ENCODE measurements at regions not wholly inside any gene's neighbourhood (a gene's known extent, or its start where the extent isn't known, plus 50 kb on each side); places are given as distances from the start of the nearest gene placed in this dataset.

DNA sequence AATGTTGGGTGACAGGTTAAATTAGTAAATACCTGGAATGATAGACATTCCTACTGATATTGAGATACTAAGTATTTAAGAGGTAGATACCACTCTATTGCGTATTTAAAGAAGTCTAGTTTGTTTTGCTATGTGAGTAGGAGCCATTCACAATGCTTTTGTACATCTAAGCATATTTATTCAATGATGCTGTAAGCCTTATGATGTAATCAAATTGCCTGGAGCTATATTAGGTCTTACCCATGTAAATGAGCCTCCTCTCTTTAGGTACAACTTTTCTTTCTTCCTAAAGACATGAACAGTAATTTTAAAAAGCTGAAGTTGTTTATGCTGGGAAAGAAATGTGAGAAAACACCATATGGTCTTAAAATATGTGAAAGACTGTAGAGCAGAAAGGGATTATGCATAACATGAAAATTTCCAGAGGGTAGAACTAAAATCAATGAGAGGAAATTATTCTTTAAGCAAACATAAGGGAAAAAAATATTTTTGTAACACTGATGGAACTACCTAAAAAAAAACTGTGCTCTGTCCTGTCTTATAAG is 526.7 kb downstream of the EPHA7 start:
- Mint-ChIP-seq H3K36me3 (ENCODE audit: insufficient read depth) (no peaks in the 10 kb centered on the region), H3K27me3 (no peaks in the 10 kb centered on the region), H3K4me3 (no peak overlapping the region), H3K27ac (no peak overlapping the region), H3K9me3 (peaks cover 2 to 7% of the 10 kb centered on the region in 2 donors), H3K4me1 (ENCODE audit: low read depth in 2 of 2) (no peaks in the 10 kb centered on the region)
- DNase-seq = no peak
- no peak for ATAC-seq (replicated peaks)

DNA sequence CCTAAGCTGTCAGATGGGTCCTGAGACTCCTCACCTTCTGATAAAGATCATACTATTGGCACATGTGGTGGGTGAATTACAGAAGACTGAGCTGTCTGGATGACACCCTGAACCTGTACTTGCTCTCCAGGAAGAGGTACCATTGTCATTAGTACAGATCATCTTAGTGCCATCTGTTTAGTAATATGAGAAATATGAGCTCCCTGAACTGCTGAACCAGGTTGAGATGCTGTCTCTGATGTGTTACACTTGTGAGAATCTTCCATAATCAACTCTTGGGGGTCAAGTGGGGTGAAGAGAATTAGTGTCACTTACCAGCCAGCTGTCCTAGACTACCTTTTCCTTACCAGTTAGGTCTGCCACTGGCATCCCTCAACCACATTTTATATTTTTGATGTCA is 531.0 kb downstream of the EPHA7 start:
- H3K4me3 Mint-ChIP-seq = no peak overlapping the region
- H3K27ac Mint-ChIP-seq = no peak overlapping the region
- peaks cover 6 to 15% of the 10 kb centered on the region in 2 donors for H3K9me3 Mint-ChIP-seq

DNA sequence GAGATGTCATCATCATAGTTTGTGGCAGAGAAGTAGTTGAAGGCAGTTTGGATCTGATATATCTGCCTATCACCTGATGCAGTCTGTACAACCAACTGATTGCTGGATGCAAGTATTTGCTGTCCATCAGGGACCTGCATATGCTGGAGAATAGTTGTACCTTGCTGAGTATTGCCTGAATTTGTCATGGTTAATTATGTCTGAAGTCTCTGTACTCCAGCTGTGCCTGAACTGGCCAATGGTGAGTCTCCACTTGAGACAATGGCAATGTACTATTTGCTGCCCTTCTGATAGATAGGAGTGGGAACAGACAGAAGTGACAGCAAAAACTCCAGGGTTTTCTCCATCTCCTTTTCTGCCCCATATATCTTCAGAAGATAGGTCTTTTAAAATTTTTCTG is 531.5 kb downstream of the EPHA7 start:
- ATAC-seq (replicated peaks) = no peak
- Mint-ChIP-seq H3K27me3 (no peaks in the 10 kb centered on the region), H3K4me3 (no peak overlapping the region), H3K9me3 (peaks cover 8 to 17% of the 10 kb centered on the region in 2 donors), H3K4me1 (ENCODE audit: low read depth in 2 of 2) (no peaks in the 10 kb centered on the region), H3K27ac (no peak overlapping the region), H3K36me3 (ENCODE audit: insufficient read depth) (no peaks in the 10 kb centered on the region)
- no peak for DNase-seq

More for the DNA sequence above, 531.0 kb downstream of the EPHA7 start:
- DNase-seq (no peak), ATAC-seq (replicated peaks) (no peak)
- H3K36me3 Mint-ChIP-seq (ENCODE audit: insufficient read depth) = no peaks in the 10 kb centered on the region
- H3K27me3 Mint-ChIP-seq = no peaks in the 10 kb centered on the region
- no peaks in the 10 kb centered on the region for H3K4me1 Mint-ChIP-seq (ENCODE audit: low read depth in 2 of 2)

DNA sequence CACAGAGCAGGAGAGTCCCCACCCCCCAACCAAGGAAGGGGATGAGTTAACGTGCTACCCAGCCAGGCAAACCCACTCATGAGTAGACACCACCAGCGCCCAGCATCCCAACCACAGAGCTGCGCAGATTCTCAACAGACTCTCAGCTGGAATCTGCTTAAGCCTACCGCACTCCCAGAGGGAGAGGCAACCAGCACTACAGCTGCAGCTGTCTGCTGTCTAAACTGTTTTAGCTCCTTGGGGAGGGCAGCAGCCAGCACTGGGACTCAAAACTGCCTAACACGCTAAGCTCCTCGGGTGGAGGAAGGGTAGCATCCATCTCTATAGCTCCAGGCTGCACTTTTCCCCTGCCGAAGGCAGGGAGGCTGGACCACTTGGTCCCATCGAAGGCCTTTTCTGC is 539.8 kb downstream of the EPHA7 start:
- H3K4me1 Mint-ChIP-seq (ENCODE audit: low read depth in 2 of 2) = no peaks in the 10 kb centered on the region
- no peak for ATAC-seq (replicated peaks)
- H3K4me3 Mint-ChIP-seq = no peak overlapping the region
- H3K27me3 Mint-ChIP-seq = no peaks in the 10 kb centered on the region
- no peak for DNase-seq
- no peaks in the 10 kb centered on the region for H3K36me3 Mint-ChIP-seq (ENCODE audit: insufficient read depth)
- no peak overlapping the region for H3K27ac Mint-ChIP-seq
- H3K9me3 Mint-ChIP-seq = peaks cover 14 to 37% of the 10 kb centered on the region in 2 donors

DNA sequence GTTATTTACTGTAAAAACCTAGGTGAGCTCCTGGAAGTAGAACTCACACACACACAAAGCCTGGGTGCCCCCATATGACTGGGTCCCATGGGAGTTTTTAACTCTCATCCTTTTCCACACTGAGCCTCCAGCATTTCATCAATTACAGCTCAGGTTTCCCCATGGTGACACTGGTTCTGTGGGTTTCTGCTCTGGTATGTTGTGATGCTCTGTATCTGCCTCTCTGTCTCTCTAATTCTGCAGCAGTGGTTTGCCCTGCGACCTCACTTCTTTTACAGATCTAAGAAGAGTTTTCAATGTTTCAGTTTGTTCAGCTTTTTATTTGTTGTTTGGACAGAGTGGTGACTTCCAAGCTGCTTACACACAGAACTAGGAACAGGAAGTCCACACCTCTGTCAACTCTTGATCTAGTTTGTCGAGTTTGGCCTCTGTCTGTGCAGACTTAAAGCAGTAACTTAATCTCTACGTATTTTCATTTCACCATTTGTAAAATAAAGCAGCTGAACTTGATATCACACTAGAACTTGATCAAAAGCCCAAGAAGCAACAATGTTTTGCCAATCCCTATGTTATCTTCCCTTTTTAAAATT is 554.3 kb downstream of the EPHA7 start:
- H3K27me3 Mint-ChIP-seq = no peaks in the 10 kb centered on the region
- DNase-seq (no peak), ATAC-seq (replicated peaks) (no peak)
- H3K36me3 Mint-ChIP-seq (ENCODE audit: insufficient read depth) = no peaks in the 10 kb centered on the region
- H3K27ac Mint-ChIP-seq = no peak overlapping the region
- H3K4me3 Mint-ChIP-seq = no peak overlapping the region
- peaks cover 6 to 16% of the 10 kb centered on the region in 2 donors for H3K9me3 Mint-ChIP-seq
- no peaks in the 10 kb centered on the region for H3K4me1 Mint-ChIP-seq (ENCODE audit: low read depth in 2 of 2)

DNA sequence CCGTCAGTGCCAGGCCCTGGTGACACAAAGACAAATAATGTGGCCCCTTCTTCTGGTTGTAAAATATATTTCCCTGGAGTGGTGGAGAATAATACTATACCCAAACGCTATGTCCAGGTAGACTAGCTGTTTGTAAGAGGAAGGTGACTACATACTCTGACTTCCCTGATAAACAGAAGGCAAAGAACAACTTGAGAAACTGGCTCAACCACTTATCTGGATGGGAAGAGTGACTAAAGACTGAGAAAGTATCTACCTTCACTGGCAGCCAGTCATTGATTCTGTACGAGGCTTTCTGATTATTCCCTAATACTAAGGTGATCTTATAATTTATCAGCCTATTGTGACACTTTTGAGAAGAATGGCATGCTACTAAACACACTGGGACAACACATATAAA is 569.7 kb downstream of the EPHA7 start:
- DNase-seq (no peak), ATAC-seq (replicated peaks) (no peak)
- Mint-ChIP-seq H3K9me3 (peaks cover 14 to 29% of the 10 kb centered on the region in 2 donors), H3K4me1 (ENCODE audit: low read depth in 2 of 2) (no peaks in the 10 kb centered on the region), H3K27ac (no peak overlapping the region), H3K36me3 (ENCODE audit: insufficient read depth) (no peaks in the 10 kb centered on the region), H3K27me3 (no peaks in the 10 kb centered on the region), H3K4me3 (no peak overlapping the region)

DNA sequence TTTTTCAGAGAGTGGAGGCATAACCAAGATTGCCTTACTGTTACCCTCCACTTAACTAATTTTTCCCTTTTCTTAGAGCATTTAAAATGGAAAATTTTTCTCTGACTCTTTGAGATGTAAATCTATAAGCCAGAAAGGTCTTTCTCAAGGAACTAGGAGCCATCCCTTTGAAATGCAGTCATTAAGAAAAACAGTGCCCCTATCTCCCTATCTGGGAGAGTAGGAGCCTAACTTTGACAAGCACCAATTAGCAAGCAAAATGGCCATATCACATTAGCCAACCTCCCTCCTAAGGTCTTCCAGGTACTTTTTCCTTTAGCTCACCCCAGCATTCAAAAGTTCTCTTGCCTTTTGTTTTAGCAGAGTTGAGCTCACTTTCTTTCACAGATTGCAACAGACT is 570.5 kb downstream of the EPHA7 start:
- Mint-ChIP-seq H3K9me3 (peaks cover 14 to 29% of the 10 kb centered on the region in 2 donors), H3K27ac (no peak overlapping the region), H3K4me1 (ENCODE audit: low read depth in 2 of 2) (no peaks in the 10 kb centered on the region), H3K4me3 (no peak overlapping the region), H3K36me3 (ENCODE audit: insufficient read depth) (no peaks in the 10 kb centered on the region), H3K27me3 (no peaks in the 10 kb centered on the region)
- no peak for ATAC-seq (replicated peaks)
- DNase-seq = no peak

DNA sequence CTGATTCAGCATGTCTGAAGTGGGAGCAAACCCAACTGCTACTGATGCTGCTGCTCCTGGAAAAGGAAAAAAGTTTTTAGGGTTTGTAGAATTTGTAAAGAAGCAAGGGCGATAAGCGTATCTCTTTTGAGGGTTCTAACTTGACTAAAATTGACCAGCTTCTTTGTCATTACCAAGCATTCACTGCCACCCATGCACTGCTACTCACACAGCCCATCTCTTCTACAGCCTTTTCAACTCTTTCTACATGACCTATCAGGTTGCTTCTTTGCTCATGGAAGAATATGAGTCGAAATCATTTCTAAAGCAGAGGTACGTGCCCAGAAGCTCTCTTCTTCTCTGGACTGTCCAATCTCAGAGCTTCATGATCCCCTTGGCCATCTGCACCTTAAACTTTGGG is 570.9 kb downstream of the EPHA7 start:
- Mint-ChIP-seq H3K36me3 (ENCODE audit: insufficient read depth) (no peaks in the 10 kb centered on the region), H3K9me3 (peaks cover 14 to 31% of the 10 kb centered on the region in 2 donors)
- DNase-seq = no peak

DNA sequence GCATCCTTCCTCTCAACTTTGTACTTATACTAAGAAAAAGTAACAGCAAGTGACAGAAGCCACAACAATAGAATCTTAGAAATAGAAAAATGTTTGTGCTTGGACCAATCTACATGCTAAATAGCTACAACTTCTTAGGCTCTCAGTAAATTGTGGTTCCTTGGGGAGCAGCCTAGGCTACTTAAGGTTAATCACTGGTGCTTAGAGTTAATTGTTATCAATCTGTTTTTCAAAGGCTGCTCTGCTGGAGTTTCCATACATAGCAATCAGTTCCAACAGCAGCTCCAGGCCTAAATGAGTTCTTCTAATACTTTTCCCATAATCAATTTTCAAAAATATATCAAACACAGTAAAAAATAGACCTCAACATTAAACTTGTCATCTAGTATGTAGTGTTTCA is 571.4 kb downstream of the EPHA7 start:
- DNase-seq (no peak), ATAC-seq (replicated peaks) (no peak)
- H3K27me3 Mint-ChIP-seq = no peaks in the 10 kb centered on the region
- no peak overlapping the region for H3K27ac Mint-ChIP-seq
- no peaks in the 10 kb centered on the region for H3K36me3 Mint-ChIP-seq (ENCODE audit: insufficient read depth)
- H3K4me3 Mint-ChIP-seq = no peak overlapping the region
- H3K9me3 Mint-ChIP-seq = peaks cover 16 to 36% of the 10 kb centered on the region in 2 donors
- no peaks in the 10 kb centered on the region for H3K4me1 Mint-ChIP-seq (ENCODE audit: low read depth in 2 of 2)

More for the DNA sequence above, 570.9 kb downstream of the EPHA7 start:
- Mint-ChIP-seq H3K27ac (no peak overlapping the region), H3K27me3 (no peaks in the 10 kb centered on the region), H3K4me1 (ENCODE audit: low read depth in 2 of 2) (no peaks in the 10 kb centered on the region), H3K4me3 (no peak overlapping the region)
- no peak for ATAC-seq (replicated peaks)

DNA sequence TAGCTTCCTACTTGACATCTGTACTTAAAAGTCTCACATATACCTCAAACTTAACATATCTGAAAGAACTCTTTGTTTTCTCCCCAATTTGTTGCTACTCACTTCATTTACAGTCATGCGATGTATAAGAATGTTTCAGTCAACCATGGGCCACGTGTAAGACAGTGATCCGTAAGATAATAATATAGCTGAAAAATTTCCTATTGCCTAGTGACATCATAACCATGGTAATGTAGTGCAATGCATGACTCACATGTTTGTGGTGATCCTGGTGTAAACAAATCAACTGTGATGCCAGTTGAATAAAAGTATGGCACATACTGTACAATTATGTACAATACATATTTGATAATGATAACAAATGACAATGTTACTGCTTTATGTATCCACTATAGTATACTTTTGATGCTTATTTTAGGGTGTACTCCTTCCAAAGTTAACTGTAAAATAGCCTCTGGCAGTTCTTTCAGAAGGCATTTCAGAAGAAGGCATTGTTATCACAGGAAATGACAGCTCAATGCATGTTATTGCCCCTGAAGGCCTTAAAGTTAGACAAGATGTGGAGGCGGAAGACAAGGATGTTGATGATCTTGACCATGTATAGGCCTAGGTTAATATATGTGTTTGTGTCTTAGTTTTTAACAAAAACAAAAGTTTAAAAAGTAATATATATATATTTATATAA is 579.0 kb downstream of the EPHA7 start:
- ATAC-seq (replicated peaks) = no peak
- DNase-seq = no peak
- H3K27me3 Mint-ChIP-seq = no peaks in the 10 kb centered on the region
- H3K9me3 Mint-ChIP-seq = peaks cover 7% of the 10 kb centered on the region in 2 donors
- H3K36me3 Mint-ChIP-seq (ENCODE audit: insufficient read depth) = no peaks in the 10 kb centered on the region
- H3K4me1 Mint-ChIP-seq (ENCODE audit: low read depth in 2 of 2) = no peaks in the 10 kb centered on the region
- no peak overlapping the region for H3K4me3 Mint-ChIP-seq
- no peak overlapping the region for H3K27ac Mint-ChIP-seq

DNA sequence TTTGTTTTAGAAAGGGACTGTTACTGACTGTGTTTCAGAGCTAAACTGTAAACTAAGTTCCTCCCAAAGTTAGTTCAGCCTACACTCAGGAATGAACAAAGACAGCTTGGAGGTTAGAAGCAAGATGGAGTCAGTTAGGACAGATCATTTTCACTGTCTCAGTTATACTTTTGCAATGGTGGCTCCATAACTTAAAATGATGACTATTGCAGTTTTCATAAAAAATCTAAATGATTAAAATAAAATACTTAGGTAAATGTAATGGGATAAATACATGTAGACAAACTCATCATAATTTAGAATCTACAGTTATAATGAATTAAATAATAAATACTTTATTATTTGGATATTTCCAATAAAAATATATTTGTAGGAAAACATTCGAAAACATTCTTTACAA is 590.6 kb downstream of the EPHA7 start:
- no peaks in the 10 kb centered on the region for H3K4me1 Mint-ChIP-seq (ENCODE audit: low read depth in 2 of 2)
- no peak overlapping the region for H3K27ac Mint-ChIP-seq
- no peak for DNase-seq
- H3K9me3 Mint-ChIP-seq = peaks cover 9 to 12% of the 10 kb centered on the region in 2 donors
- no peaks in the 10 kb centered on the region for H3K36me3 Mint-ChIP-seq (ENCODE audit: insufficient read depth)
- H3K4me3 Mint-ChIP-seq = no peak overlapping the region
- no peak for ATAC-seq (replicated peaks)
- H3K27me3 Mint-ChIP-seq = no peaks in the 10 kb centered on the region

DNA sequence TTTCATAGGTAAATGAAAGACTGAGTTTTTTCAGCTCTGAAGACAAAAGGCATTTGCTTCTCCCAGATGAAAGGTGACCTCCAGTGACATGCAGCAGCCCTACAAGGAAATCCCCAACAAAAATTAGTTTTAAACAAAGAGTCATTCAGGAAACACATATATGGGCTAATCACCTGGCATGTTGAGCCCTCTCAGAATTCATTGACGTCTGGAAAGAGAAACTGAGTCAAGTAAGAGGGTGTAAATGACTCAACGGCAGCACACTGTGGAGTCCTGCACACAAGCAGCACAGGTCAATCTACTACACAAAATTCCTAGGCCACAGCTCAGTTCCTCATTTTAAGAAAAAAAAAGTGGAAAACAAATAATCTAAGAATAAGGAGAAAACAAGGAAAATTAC is 592.3 kb downstream of the EPHA7 start:
- no peak for ATAC-seq (replicated peaks)
- no peaks in the 10 kb centered on the region for H3K4me1 Mint-ChIP-seq (ENCODE audit: low read depth in 2 of 2)
- no peaks in the 10 kb centered on the region for H3K27me3 Mint-ChIP-seq
- no peak for DNase-seq
- no peak overlapping the region for H3K27ac Mint-ChIP-seq
- no peaks in the 10 kb centered on the region for H3K36me3 Mint-ChIP-seq (ENCODE audit: insufficient read depth)
- no peak overlapping the region for H3K4me3 Mint-ChIP-seq
- H3K9me3 Mint-ChIP-seq = peaks cover 3 to 9% of the 10 kb centered on the region in 2 donors

DNA sequence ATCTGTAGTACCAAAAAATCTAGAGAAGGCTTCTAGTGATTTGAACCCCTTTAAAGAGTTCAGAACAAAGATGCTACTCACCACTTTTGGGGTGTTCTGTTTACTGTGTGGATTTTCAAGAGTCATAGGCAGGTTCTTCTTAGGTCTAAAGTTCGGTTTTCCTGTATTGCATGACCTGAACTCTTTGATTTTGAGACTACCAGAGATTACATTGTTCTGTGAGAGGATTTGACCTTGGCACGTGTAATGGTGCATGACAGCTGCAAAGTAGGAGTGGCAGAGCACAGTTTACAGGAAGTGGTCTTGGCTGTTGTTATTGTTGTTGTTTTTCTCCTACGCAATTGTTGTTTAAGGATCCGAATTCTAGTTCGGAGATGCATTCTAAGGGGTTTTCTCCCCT is 592.7 kb downstream of the EPHA7 start:
- H3K4me1 Mint-ChIP-seq (ENCODE audit: low read depth in 2 of 2) = no peaks in the 10 kb centered on the region
- H3K9me3 Mint-ChIP-seq = peaks cover 3 to 9% of the 10 kb centered on the region in 2 donors
- H3K27ac Mint-ChIP-seq = no peak overlapping the region
- H3K4me3 Mint-ChIP-seq = no peak overlapping the region
- H3K36me3 Mint-ChIP-seq (ENCODE audit: insufficient read depth) = no peaks in the 10 kb centered on the region
- ATAC-seq (replicated peaks) = no peak
- no peaks in the 10 kb centered on the region for H3K27me3 Mint-ChIP-seq
- DNase-seq = no peak

DNA sequence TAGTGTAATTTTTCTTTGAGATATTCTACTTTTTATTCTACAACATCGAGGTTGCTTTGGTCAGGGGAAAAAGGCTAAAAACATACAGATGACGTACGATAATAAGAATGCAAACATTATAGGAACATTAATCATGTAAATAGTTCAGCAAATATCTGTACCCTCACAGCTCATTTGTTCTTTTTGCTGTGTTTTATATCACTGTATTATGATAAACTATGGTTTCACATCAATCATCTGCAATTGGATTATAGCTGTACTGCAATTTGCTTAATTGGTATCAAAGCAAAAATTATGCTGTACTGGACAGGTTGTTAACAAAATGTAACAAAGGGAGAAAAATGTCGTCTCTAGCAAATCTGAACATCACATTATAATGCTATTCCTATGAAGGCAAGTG is 597.1 kb downstream of the EPHA7 start:
- Mint-ChIP-seq H3K9me3 (peaks cover 9 to 18% of the 10 kb centered on the region in 2 donors), H3K4me1 (ENCODE audit: low read depth in 2 of 2) (no peaks in the 10 kb centered on the region), H3K4me3 (no peak overlapping the region), H3K27me3 (no peaks in the 10 kb centered on the region), H3K27ac (no peak overlapping the region), H3K36me3 (ENCODE audit: insufficient read depth) (no peaks in the 10 kb centered on the region)
- no peak for DNase-seq
- ATAC-seq (replicated peaks) = no peak

Measured in effector memory CD8-positive, alpha-beta T cell (primary cell).